ENCODE measurements at regions not wholly inside any gene's neighbourhood (a gene's known extent, or its start where the extent isn't known, plus 50 kb on each side); places are given as distances from the start of the nearest gene placed in this dataset.

DNA sequence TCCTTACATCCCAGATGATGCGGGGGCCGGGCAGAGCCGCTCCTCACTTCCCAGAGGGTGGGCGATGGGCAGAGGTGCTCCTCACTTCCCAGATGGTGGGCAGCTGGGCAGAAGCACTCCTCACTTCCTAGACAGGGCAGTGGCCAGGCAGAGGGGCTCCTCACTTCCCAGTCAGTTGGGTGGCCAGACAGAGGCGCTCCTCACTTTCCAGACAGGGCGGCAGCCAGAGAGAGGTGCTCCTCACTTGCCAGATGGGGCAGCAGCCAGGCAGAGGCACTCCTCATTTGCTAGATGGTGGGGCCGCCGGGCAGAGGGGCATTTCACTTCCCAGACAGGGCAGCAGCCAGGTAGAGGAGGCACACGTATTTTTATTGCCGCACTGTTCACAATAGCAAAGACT, 622.0 kb upstream of the KCNMB2 start:
- DNase-seq (ENCODE audit: low spot score) (no peak), ATAC-seq (ENCODE audit: low FRiP score) (no peak)
- TF ChIP-seq, protein P1, sequence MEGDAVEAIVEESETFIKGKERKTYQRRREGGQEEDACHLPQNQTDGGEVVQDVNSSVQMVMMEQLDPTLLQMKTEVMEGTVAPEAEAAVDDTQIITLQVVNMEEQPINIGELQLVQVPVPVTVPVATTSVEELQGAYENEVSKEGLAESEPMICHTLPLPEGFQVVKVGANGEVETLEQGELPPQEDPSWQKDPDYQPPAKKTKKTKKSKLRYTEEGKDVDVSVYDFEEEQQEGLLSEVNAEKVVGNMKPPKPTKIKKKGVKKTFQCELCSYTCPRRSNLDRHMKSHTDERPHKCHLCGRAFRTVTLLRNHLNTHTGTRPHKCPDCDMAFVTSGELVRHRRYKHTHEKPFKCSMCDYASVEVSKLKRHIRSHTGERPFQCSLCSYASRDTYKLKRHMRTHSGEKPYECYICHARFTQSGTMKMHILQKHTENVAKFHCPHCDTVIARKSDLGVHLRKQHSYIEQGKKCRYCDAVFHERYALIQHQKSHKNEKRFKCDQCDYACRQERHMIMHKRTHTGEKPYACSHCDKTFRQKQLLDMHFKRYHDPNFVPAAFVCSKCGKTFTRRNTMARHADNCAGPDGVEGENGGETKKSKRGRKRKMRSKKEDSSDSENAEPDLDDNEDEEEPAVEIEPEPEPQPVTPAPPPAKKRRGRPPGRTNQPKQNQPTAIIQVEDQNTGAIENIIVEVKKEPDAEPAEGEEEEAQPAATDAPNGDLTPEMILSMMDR (IDR thresholded peaks at IDR 0.05), result no peak

DNA sequence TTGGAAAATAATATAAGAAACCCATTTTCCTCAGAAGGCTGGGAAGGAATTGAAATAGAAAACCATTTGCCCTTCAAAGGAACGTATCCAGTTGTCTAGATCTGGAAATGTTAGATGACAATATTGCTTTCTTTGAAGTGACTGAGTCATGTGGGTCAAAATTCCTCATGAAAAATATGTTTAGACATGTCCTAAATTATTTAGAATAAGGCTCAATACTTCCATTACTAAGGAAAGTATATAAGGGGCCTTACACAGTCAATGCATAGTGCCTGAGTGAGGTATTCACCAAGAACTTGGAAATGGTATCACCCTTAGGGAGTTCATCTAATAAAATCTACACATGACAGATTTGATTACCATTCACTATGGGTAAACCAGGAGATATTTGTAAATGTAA, 619.8 kb upstream of the KCNMB2 start:
- no peak for DNase-seq (ENCODE audit: low spot score)
- ATAC-seq (ENCODE audit: low FRiP score), result no peak
- TF ChIP-seq, protein P1 (IDR thresholded peaks at IDR 0.05), result no peak

DNA sequence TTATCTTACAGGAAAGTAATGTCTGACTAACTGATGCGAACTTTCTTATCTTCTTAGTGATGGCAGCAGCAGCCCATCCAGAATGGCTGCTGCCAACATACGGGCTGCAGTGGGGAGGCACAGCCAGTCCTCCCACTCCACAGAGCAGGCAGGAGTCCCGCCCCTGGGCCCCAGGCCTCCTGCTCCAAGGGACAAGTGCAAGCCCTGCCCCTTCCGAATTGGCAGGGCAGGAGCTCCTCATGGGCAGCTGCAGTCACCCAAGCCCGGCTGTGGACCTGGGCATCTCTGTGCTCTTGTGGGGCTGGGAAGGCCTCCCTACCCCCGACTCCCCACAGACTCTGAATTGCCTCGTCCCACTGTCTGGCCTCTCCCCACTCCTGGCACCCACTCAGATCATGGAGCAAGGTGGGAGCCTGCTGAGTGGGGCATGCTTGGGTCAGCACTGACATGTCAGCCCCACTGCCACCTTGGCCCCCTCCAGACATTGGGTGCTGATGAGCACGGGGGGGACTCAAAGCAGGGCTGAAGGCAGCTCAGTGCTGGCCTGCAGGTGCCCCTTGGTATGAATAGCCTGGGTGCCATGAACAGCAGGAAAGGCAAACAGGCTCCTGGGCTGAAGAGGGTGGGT, 618.9 kb upstream of the KCNMB2 start:
- TF ChIP-seq, protein P1 (IDR thresholded peaks at IDR 0.05), result no peak
- DNase-seq (ENCODE audit: low spot score) (no peak), ATAC-seq (ENCODE audit: low FRiP score) (no peak)

DNA sequence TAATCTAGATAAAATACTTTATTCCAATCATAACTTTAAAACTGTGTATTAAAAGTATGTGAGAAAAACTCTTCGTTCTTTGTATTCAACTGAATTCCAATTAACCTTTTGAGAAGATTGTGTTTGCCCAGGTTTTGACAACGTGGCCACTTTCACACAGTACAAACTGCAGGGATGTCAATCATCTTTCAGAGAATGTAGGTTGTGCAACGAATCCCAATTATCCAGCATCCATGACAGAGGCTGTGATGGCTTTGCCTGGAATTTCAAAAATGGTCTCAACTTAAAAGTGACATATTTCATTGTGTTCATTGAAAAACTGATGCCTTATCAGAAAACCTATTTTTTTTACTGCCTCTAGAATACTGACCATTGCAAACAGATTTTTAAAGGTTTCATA, 615.1 kb upstream of the KCNMB2 start:
- no peak for DNase-seq (ENCODE audit: low spot score)
- TF ChIP-seq, protein P1 (IDR thresholded peaks at IDR 0.05), result no peak
- ATAC-seq (ENCODE audit: low FRiP score), result no peak

DNA sequence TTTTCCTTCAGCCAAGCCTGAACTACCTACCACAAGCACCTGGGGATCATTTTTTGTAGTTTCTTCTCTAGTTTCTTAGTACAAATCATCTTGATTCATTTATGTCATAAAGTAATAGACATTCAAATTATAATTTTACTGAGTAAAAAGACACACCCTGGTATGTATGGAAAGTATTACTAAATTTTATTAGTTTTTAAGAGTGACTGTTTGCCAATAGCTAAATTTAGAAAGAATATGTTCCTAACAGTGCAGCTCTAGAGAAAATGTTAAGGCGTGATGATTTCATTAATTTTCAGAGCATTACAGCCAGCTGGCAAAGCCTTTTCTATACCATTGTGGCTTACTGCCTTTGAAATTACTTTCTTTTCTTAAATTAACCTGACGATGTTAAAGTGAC, 612.0 kb upstream of the KCNMB2 start:
- no peak for ATAC-seq (ENCODE audit: low FRiP score)
- no peak for DNase-seq (ENCODE audit: low spot score)
- TF ChIP-seq, protein P1 (IDR thresholded peaks at IDR 0.05), result no peak

DNA sequence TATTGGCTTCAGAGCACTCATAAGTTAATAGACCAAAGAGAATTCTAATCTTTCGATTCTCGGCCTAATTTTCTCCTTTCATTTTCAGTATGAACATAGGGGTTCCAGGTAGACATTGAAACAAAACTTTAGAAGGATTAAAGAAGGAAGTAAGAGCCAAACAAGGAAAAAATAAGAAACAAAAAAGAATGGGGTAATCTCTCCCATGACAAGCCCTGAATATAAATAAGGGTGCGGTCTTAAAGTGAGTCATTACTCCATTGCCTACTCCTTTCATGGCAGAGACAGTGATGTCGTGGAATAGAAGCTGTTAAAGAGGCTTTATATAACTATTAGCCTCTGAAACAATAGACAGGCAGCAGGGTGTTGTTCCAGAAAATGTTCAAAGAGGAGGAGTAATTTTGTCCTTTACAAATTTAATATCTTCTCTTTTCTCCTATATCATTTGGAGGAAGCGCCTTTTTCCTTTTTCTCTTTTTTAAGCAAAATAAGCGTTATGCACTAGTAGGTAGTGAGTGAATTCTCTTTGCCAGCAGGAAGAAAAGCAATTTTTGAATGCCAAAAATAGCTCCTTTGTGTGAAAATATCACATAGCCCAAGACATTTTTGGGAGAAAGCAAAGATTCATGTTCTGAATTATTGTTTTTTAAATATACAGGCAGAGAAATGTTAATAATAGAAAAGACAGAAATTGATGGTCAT, 607.9 kb upstream of the KCNMB2 start:
- DNase-seq (ENCODE audit: low spot score), result no peak
- TF ChIP-seq, protein P1 (IDR thresholded peaks at IDR 0.05), result no peak
- ATAC-seq (ENCODE audit: low FRiP score), result no peak

DNA sequence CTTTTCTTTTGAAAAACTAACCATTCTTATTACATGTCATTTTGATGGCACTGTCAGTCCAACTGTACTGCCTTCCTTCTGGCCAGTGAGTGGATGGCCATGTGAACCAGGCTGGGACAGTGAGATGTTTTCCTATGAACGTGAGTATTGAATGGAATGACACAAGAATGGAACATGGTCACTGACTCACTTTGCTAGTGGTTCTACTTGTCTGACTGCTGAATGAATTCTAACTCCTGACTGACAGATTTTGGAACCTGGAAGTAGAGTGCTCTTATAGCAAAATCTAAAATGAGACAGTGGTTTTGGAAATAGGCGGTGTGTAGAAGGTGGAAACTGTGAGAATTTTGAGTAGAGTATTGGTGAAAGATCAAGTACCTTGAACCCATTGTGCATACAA, 606.9 kb upstream of the KCNMB2 start:
- TF ChIP-seq, protein P1 (IDR thresholded peaks at IDR 0.05), result no peak
- DNase-seq (ENCODE audit: low spot score) (no peak), ATAC-seq (ENCODE audit: low FRiP score) (no peak)

All from omental fat pad (tissue), 3 donors.